Stimulated activated CD4-positive, alpha-beta T cell treated with anti-CD3 and anti-CD28 coated beads, TNF-alpha, amount 100 ng/mL, for 48 hours (primary cell): ENCODE measurements at regions not wholly inside any gene's neighbourhood (a gene's known extent, or its start where the extent isn't known, plus 50 kb on each side); places are given as distances from the start of the nearest gene placed in this dataset.

ENCODE experiments used
- DNase-seq, 3 donors: peaks; one replicate each; pipeline ENCODE4 v3.0.0-alpha.2; 2020; ENCODE audit warnings: low read depth in 3 of 3

DNA sequence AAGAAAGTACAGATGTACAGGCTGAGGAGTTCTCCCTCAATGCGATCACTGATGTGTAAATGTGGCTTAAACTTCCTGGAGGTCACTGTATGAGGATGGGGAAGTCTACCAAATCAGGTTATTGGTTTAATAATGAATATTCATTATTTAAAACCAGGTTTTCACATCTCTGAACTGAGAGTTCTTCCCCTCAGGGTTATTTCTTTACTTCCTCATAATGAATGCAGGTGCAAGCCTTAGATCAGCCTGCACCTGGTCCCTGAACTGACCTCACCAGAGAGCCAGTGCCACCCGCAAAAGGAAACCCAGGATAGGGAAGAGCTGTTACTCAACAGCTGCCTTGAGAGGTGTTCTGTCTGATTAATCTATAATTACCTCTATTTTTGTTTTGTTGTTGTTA is 369.0 kb downstream of the EPHA4 start:
- no peak for DNase-seq

DNA sequence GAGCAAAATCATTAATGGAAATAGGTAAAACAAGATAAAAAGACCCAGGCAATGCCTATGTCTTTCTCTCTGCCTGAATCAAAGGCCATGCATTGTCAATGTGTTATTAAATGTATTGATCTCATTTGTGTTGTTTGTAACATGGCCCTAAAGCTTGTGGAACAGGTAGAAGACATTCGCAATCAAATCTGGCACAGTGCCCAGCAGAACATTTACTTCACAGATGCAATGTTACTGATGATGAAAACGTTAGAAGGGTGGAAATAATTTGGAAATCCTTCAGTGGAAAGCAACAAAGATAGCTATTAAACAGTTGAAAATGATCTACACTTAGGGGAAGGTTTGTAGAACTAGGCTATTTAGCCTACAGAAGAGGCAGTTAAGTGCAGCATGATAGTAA is 368.2 kb downstream of the EPHA4 start:
- no peak for DNase-seq

DNA sequence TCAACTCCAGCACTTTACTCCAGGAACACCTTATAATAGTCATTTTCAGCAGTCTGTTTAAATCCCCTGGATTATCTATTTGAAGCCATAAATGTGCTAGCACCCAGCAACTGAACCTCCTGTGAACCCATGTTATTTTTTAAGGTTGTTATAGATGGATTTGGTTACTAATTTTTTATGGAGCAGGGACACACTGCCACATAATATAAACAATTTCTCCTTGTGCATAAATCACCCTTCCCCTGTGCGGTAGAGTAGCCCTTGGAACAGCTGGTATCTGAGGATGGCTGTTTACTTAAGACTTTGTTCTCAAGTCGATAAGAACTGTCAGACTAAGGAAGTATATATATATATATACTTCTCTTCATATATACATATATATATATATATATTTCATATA is 367.4 kb downstream of the EPHA4 start:
- no peak for DNase-seq

DNA sequence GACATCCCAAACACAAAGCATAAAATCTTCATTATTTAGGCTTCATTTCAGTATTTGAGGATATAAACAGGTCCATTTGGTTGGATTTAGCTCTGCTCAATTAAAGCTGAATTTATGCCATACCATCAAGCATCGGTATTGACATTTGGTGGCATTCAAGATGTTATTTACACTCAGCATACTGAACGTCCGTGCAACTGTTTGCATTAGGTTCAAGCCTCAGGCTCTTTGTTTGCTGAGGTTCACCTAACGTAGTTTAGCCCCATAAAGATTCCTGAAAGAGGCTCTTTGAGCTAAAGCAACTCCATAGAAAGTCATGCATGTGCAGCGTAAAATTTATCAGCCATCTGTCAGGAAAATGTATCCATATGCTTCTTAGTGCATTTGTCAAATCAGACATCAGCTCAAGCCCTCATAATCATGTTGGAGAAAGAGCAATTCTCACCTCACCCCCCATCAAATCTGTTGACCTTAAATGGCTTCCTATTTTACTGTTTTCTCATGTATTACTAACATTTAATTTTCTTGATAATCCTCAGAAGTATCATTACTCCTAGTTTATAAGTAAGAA is 366.9 kb downstream of the EPHA4 start:
- no peak for DNase-seq

DNA sequence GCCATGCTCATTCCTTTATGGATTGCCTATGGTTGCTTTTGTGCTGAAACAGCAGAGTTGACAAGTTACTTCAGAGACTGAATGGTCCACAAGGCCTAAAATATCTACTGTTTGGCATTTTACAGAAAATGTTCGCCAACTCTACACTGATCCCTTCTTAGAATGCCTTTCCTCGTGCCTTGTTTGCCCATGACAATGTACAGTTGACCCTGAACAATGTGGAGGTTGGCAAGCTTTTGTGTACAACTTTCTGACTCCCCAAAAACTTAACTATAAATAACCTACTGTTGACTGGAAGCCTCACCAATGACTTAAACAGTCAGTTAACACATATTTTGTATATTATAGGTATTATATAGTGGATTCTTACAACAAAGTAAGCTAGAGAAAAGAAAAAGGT is 361.4 kb downstream of the EPHA4 start:
- no peak for DNase-seq

DNA sequence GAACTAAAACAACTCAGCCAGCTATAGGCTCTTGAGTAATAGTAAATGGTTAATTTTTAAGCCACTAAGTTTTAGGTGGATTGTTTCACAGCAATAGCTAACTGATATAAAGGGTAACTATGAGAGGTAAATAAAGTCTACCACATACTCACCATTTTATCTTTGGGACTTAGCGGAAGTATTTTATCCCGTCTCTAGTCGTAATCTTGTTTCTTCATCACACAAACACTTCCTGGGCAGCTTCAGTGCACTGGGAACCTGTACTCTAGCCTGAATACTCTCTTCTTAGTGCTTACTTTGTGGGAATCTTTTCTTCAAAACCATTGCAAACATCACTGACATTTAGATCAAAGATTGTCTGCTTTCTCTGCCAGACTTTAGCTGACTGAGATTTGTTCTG is 360.5 kb downstream of the EPHA4 start:
- DNase-seq = no peak

DNA sequence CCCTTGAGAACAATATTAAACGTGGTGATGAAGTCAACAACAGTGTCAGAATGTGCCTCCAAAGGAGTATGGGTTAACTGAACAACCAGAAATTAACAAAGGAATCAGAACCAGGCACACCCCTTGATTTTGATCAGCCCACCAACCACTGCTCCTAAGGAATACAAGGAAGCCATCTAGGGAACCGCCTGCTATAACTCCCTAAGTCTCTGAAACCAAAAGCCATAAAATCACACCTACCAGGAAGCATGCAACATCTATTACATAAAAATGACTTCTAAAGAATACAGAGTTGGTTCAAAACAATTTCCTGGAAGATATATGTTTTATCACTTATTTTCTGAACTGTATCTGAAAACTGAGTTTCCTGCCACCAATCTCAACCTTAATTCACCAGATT is 360.0 kb downstream of the EPHA4 start:
- DNase-seq = no peak

DNA sequence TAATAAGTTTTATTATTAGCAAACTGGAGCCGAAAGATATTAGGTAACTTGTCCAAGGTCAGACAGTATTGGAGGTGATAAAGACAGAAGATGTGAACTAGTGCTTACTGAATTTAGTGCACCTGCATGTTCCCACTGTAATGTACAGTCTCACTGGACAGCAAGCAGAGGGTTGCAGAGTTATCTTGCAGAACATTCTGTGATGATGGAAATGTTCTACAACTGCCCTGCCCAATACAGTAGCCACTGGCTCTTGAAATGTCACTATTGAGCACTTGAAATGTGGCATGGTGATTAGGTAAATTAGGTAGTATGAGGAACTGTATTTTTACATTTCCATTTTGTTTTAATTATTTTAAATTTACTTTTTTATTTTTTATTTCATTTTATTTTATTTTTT is 356.6 kb downstream of the EPHA4 start:
- no peak for DNase-seq

DNA sequence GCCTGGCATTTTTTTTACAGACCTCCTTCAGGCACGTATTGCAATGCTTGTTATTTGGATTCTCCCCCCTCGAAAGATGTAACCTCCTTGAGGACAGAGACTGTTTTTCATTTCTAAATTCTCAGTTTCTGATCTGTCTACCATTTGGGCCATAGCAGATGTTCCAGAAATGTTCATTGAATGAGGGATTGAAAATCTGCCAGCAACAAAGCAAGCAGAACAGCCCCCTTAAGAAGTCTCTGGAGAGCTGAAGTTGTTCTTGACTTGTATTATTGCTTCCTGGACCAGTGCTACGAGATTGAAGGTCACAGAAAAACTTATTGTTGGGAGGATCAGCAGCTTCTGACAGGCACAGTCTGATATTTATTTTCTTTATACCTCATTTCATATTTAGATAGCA is 355.5 kb downstream of the EPHA4 start:
- DNase-seq = no peak

DNA sequence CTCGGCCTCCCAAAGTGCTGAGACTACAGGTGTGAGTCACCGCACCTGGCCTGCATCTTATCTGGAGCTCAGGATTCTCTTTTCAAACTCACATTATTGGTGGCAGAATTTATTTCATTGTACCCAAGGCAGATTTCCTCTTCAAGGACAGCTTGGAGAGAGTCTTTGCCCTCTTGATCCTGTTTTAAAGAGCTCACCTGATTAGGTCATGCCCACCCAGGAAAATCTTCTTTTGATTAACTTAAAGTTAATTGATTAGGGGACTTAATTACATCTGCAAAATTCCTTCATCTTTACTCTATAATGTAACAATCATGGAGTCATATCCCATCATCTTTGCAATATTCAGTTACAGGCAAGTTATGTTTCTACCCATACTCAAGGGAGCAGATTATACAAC is 346.4 kb downstream of the EPHA4 start:
- no peak for DNase-seq

DNA sequence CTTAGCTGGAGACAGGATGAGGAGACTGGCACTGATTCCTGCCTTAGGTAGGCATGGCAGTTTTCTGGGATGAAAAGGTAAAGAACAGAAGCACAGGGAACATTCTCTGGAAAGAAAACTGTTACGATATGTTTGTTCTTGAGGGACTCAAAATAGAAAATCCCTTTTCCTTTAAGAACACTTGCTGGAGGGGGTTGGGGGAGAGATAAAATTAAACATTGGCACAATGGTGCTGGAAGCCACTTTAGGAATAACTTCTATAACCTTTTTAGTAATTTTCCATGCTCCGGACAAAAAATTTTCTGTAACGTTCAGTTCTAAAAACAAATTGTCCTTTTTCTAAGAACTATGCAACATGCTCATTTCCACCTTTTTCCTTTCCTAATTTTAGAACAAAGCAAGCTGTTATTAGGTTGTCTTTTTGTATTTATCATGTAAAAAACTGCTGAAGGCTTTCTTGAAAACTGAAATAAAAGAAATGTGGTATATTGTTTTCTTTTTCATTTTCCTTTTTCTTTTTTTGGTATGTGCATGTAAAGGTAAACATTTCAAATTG is 343.8 kb downstream of the EPHA4 start:
- no peak for DNase-seq

DNA sequence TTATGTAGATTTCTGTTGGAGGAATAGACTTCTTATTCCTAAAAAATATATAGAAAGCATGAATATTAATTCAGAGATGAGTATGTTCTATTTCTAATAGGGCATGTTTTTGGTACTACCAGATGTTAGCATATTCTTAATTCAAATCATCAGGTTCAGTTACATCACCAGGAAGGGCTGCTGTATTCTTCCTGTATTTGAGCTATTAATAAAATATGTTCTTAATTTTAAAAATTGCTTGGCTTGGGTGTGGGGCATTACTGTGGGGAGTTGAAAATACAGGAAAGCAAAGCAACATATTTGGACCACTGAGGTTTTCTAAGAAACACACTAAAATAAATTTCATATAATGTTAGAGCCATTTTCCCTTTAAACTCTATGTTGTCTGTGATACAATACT is 343.0 kb downstream of the EPHA4 start:
- no peak for DNase-seq

DNA sequence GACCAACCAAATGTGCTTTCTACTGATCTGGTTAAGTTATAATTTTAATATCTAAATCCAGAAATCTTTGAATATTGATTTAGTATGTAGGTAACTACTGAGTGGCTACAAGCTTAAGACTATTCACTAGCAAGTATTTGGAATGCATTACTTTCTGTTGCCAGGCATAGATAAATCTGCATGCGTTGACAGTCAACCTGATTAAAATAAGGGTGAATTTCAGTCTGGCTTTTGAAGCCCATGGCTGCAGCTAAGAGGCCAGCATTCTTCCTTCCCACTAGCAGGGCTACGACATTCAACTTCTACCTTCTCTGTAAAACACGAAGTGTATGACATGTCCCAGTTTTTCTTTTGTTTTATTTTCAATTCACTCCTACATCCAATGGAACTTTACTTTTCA is 340.6 kb downstream of the EPHA4 start:
- no peak for DNase-seq

DNA sequence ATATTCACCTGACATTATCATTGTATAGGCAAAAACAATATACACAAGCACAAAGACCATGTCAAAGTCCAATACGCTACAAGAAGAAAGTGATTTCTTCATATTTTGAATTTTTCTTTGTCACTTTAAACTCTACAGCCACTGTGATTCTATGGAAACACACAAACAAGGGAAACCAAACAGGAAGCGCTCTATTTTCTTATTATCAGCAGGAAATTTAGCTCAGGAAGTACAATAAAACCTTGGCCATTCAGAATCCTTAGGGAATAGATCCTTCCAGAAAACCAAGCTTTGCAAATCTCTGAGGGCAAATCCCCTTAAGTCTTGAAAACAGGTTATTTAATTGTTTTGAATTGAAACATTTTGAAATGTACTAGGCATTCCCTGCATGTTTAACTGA is 336.2 kb downstream of the EPHA4 start:
- DNase-seq = no peak

DNA sequence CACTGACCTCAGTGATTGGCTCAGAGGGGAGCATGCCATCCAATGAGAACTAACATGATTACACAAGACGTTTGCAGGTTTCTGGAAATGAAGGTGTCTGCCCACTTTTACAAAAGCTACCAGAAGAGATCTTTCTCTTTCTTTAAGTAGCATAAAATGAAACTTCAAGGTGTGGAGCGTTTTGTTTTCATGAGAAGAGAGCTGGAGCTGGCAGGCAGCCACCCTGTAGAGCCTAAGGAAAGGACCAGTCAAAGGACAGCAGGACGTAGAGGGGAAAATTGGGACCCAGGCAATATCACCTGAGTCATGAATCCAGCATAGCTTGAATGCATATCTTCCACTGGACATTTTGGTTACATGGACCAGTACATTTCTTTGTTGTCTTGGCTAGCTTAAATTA is 331.0 kb downstream of the EPHA4 start:
- no peak for DNase-seq

DNA sequence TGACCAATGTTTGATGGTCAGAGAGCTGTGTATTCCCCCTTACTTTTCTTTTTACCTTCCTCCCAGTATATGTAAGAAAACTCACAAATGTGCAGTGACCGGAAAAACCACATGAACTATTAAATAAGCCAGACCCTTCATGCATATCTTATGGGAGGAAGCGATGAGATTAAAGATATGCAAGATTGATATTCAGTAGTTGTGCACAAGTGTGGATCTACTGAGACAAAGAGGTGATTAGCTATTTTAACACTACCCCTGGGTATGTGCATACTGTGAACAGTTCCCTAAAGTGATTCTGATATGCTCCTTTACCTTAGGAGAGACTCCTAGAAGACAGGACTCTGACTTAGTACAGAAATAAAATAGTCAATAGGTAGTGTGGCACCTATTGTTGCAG is 328.3 kb downstream of the EPHA4 start:
- DNase-seq = no peak

DNA sequence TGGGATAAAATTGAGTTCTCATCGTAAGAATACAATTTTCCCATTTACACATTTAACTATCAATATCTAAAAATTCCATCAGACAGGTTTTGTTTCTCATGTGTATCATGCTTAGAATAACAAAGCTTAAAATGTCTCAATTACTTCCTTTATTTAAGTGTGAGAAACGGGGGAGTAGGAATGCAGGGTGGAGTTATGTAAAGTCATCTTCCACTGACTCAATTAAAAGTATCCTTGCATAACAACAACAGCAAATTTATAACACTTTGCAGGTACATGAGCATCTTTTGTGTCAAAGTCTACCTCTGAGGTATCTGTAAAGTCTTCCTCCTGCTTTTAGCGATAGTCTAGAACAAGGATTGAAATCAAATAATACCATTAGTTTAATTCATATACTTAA is 327.1 kb downstream of the EPHA4 start:
- no peak for DNase-seq

DNA sequence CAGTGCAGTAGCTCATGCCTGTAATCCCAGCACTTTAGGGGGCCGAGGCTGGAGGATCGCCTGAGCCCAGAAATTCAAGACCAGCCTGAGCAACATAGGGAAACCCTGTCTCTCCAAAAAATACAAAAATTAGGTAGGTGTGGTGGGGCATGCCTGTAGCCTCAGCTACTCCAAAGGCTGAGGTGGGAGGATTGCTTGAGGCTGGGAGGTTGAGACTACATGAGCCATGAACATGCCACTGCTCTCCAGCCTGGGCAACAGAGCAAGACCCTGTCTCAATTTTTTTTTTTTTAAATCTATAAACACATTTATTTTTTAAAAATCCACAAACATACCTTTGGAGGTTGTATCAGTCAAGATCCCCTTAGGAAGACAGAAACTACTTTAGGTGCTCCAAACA is 326.3 kb downstream of the EPHA4 start:
- DNase-seq = no peak

DNA sequence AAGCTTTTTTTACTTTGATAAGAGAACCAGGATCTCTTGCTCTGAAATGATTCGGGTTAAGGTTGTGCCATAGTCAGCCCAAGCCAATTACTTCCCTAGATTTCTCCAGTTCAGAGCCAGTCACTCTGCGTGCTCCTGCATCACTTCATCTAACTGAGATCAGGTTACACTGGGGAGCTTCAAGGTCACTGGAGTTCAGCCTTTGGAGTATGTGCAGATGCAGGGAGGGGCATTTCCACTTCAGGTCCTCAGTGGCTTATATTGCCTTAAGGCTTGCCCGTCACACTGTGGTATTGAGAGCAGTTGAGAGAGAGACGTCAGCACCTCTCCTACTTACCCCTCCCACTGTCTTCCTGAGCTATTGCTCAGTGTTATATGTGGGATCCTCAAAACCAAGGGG is 317.8 kb downstream of the EPHA4 start:
- no peak for DNase-seq

DNA sequence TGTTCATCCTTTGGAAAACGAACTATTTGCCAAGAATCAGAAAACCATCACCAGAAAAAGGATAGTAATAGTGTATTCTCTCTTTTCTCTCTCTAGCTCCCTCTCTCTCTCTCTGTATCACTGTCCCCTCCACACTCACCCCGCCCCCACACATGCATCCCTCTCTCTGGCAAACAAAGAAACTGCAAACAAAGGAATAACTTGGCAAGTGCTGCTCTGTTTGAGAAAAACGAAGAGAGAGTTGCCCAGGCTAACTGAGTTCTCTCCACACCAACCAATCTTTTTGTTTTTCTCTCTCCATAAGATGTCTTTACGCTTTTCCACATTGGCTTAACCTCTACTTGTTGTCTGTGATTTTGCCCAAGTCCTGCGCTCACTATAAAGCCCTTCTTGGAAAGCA is 316.2 kb downstream of the EPHA4 start:
- DNase-seq = no peak

DNA sequence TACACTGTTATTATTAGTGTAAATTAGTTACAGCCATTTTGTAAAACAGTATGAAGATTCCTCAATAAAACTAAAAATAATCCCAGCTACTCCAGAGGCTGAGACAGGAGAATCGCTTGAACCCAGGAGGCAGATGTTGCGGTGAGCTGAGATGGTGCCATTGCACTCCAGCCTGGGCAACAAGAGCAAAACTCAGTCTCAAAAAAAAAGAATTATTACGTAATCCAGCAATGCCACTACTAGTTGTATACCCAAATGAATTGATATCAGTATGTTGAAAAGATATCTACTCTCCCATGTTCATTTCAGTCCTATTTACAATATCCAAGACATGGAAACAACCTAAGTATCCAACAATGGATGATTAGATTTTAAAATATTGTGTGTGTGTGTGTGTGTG is 313.6 kb downstream of the EPHA4 start:
- DNase-seq = no peak

DNA sequence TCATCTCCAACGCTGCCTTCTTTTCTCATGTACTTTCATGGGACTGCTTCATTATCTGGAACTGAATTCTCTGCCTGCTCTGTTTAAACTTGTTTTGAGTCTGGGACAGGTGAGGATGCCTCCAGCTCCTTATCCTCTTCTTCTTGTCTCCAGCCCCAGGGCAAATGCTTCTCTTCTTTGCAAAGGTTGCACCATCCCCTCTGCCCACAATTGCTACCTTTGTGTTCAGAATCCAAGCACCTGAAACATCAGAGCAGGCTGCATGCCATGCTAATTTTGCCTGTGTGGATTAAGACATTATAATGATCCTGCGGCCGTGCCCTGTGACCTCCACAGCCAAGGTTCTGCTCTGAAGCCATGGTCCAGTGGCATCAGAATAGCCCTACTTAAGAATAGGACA is 309.5 kb downstream of the EPHA4 start:
- no peak for DNase-seq

DNA sequence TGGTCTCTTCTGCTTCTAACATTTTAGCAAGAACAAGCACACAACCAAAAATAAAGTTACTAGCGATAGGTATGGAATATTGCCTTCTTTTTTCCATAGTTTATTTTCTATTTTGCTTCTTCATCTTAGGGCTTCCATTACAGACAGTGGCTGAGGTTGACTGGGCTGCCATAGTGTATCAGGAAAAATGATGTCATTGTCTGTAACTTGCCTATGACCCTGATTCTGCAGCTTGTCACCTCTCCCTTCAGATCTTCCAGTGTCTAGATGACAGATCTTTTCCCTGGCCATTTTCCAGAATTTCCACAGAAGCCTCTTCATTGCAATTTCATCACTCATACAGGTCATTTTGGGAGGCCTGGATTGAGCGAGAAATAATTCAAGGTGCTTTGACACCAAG is 308.5 kb downstream of the EPHA4 start:
- DNase-seq = no peak

DNA sequence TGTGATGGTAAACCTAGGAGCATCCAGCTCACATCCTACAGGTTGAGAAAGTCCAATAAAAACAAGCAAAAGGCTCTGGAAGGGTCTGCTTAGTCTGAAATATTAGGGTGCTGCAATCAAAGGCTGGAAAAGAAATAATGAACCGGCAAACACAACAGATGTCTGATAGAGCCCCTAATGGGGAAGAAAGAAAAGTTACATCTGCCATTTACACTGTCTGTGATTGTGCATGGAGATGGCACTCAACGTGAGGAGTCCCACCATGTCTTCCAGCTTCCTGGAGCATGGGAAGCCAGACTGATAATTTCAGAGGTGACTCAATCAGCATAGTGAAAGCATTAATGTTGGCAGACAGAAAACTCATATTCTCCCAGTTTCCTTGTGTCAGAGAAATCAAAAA is 307.8 kb downstream of the EPHA4 start:
- no peak for DNase-seq
